Stimulated activated CD4-positive, alpha-beta T cell treated with anti-CD3 and anti-CD28 coated beads, TNF-alpha, amount 100 ng/mL, for 1 hour (primary cell): ENCODE measurements at regions not wholly inside any gene's neighbourhood (a gene's known extent, or its start where the extent isn't known, plus 50 kb on each side); places are given as distances from the start of the nearest gene placed in this dataset.
A peak's percentile ranks its signal among the peaks of the same experiment; 100 is the strongest.

Experiments used
- DNase-seq, 3 donors: peaks; one replicate each; pipeline ENCODE4 v3.0.0-alpha.2; 2020; ENCODE audit warnings: low read depth in 3 of 3, low spot score in 1 of 3

- no peak for DNase-seq
These were observed 94.4 kb upstream of the BCOR start for GRCh38 chrX:40192196-40192595.

- DNase-seq, result no peak
These were observed 91.9 kb upstream of the BCOR start for GRCh38 chrX:40189637-40190036.

GRCh38 chrX:40188573-40189417, 91.0 kb upstream of the BCOR start:
- DNase-seq, result no peak

- no peak for DNase-seq
These were observed 87.2 kb upstream of the BCOR start for GRCh38 chrX:40184968-40185367.

GRCh38 chrX:40182615-40183014, 84.9 kb upstream of the BCOR start:
- DNase-seq, result no peak

- no peak for DNase-seq
These were observed 84.3 kb upstream of the BCOR start for GRCh38 chrX:40182095-40182494.

- DNase-seq, result no peak
These were observed 81.5 kb upstream of the BCOR start for GRCh38 chrX:40179283-40179682.

- no peak for DNase-seq
These were observed 80.4 kb upstream of the BCOR start for GRCh38 chrX:40177942-40178715.

- DNase-seq, result no peak
These were observed 79.7 kb upstream of the BCOR start for GRCh38 chrX:40177489-40177888.

GRCh38 chrX:40177117-40177430, 79.3 kb upstream of the BCOR start:
- DNase-seq, result no peak

- peak; percentile 52 to 67 (median 63) for DNase-seq
These were observed 78.8 kb upstream of the BCOR start for GRCh38 chrX:40176351-40177116.

- DNase-seq, result peak; percentile 55 to 65 (median 65)
These were observed 78.0 kb upstream of the BCOR start for GRCh38 chrX:40175511-40176350.

- DNase-seq, result no peak
These were observed 77.2 kb upstream of the BCOR start for GRCh38 chrX:40174854-40175510.

GRCh38 chrX:40174001-40174853, 76.5 kb upstream of the BCOR start:
- DNase-seq, result peak in 1 of 3 donors; percentile 55

GRCh38 chrX:40173143-40174000, 75.6 kb upstream of the BCOR start:
- DNase-seq, result no peak

- no peak for DNase-seq
These were observed 74.8 kb upstream of the BCOR start for GRCh38 chrX:40172401-40173142.

GRCh38 chrX:40171513-40172400, 74.0 kb upstream of the BCOR start:
- DNase-seq, result no peak
